Mucosa of stomach (tissue), 1 donor: ENCODE measurements at regions not wholly inside any gene's neighbourhood (a gene's known extent, or its start where the extent isn't known, plus 50 kb on each side); places are given as distances from the start of the nearest gene placed in this dataset.

Source experiments
- H3K27me3 ChIP-seq: one replicate; pipeline ENCODE4 v1.7.0; 2013; ENCODE audit warnings: mild to moderate bottlenecking, low read length; ENCODE audit not compliant: control insufficient read depth, insufficient read depth
- H3K36me3 ChIP-seq: one replicate; pipeline ENCODE4 v1.7.0; 2013; ENCODE audit warnings: low read length; ENCODE audit not compliant: control insufficient read depth, insufficient read depth
- H3K4me1 ChIP-seq: one replicate; pipeline ENCODE4 v1.7.0; 2013; ENCODE audit warnings: mild to moderate bottlenecking, low read length; ENCODE audit not compliant: control insufficient read depth, insufficient read depth
- H3K4me3 ChIP-seq: one replicate; pipeline ENCODE4 v1.7.0; 2013; ENCODE audit warnings: low read length
- H3K9ac ChIP-seq: one replicate; pipeline ENCODE4 v1.7.0; 2013; ENCODE audit warnings: mild to moderate bottlenecking, low read length, moderate library complexity
- H3K9me3 ChIP-seq: one replicate; pipeline ENCODE4 v1.7.0; 2013; ENCODE audit warnings: mild to moderate bottlenecking, low read length, moderate library complexity; ENCODE audit not compliant: control insufficient read depth
- donor health status: Pancreatic carcinoma.

- Histone ChIP-seq H3K36me3 (no peaks in the 10 kb centered on the region), H3K9me3 (no peaks in the 10 kb centered on the region), H3K27me3 (no peaks in the 10 kb centered on the region), H3K4me1 (no peaks in the 10 kb centered on the region), H3K9ac (no peak overlapping the region), H3K4me3 (no peak overlapping the region)
These were observed 426.2 kb downstream of the PCDH7 start for GRCh38 chr4:31146366-31146765.

- Histone ChIP-seq H3K9me3 (no peaks in the 10 kb centered on the region), H3K4me3 (no peak overlapping the region), H3K36me3 (no peaks in the 10 kb centered on the region), H3K4me1 (no peaks in the 10 kb centered on the region), H3K27me3 (no peaks in the 10 kb centered on the region), H3K9ac (no peak overlapping the region)
These were observed 428.8 kb downstream of the PCDH7 start for GRCh38 chr4:31148990-31149389.

- H3K9me3 ChIP-seq, result no peaks in the 10 kb centered on the region
- no peaks in the 10 kb centered on the region for H3K36me3 ChIP-seq
- no peak overlapping the region for H3K9ac ChIP-seq
- peaks cover 3% of the 10 kb centered on the region for H3K4me1 ChIP-seq
- no peaks in the 10 kb centered on the region for H3K27me3 ChIP-seq
- H3K4me3 ChIP-seq, result no peak overlapping the region
These were observed 436.1 kb downstream of the PCDH7 start for GRCh38 chr4:31156221-31156620.

GRCh38 chr4:31160146-31160545 is 440.0 kb downstream of the PCDH7 start:
- H3K4me3 ChIP-seq, result no peak overlapping the region
- H3K4me1 ChIP-seq, result no peaks in the 10 kb centered on the region
- H3K27me3 ChIP-seq, result no peaks in the 10 kb centered on the region
- no peak overlapping the region for H3K9ac ChIP-seq
- H3K36me3 ChIP-seq, result no peaks in the 10 kb centered on the region
- H3K9me3 ChIP-seq, result no peaks in the 10 kb centered on the region

GRCh38 chr4:31169846-31170245 is 449.7 kb downstream of the PCDH7 start:
- Histone ChIP-seq H3K27me3 (no peaks in the 10 kb centered on the region), H3K4me3 (no peak overlapping the region), H3K9ac (no peak overlapping the region)

GRCh38 chr4:31171362-31171761 is 451.2 kb downstream of the PCDH7 start:
- H3K27me3 ChIP-seq, result no peaks in the 10 kb centered on the region
- H3K9ac ChIP-seq, result no peak overlapping the region
- no peaks in the 10 kb centered on the region for H3K9me3 ChIP-seq
- H3K4me3 ChIP-seq, result no peak overlapping the region
- no peaks in the 10 kb centered on the region for H3K4me1 ChIP-seq
- H3K36me3 ChIP-seq, result no peaks in the 10 kb centered on the region

More at GRCh38 chr4:31169846-31170245, 449.7 kb downstream of the PCDH7 start:
- Histone ChIP-seq H3K4me1 (no peaks in the 10 kb centered on the region), H3K9me3 (no peaks in the 10 kb centered on the region), H3K36me3 (no peaks in the 10 kb centered on the region)

GRCh38 chr4:31175242-31175910 is 455.2 kb downstream of the PCDH7 start:
- H3K9ac ChIP-seq, result no peak overlapping the region
- no peak overlapping the region for H3K4me3 ChIP-seq
- no peaks in the 10 kb centered on the region for H3K4me1 ChIP-seq
- H3K36me3 ChIP-seq, result no peaks in the 10 kb centered on the region
- no peaks in the 10 kb centered on the region for H3K27me3 ChIP-seq
- no peaks in the 10 kb centered on the region for H3K9me3 ChIP-seq

- Histone ChIP-seq H3K4me1 (no peaks in the 10 kb centered on the region), H3K36me3 (no peaks in the 10 kb centered on the region), H3K9ac (no peak overlapping the region), H3K4me3 (no peak overlapping the region), H3K27me3 (no peaks in the 10 kb centered on the region), H3K9me3 (no peaks in the 10 kb centered on the region)
These were observed 463.1 kb downstream of the PCDH7 start for GRCh38 chr4:31183256-31183655.

- Histone ChIP-seq H3K27me3 (no peaks in the 10 kb centered on the region), H3K36me3 (no peaks in the 10 kb centered on the region), H3K9me3 (no peaks in the 10 kb centered on the region), H3K4me3 (no peak overlapping the region), H3K9ac (no peak overlapping the region), H3K4me1 (no peaks in the 10 kb centered on the region)
These were observed 464.9 kb downstream of the PCDH7 start for GRCh38 chr4:31185014-31185585.

GRCh38 chr4:31187979-31188378 is 467.8 kb downstream of the PCDH7 start:
- Histone ChIP-seq H3K9ac (no peak overlapping the region), H3K9me3 (no peaks in the 10 kb centered on the region), H3K4me3 (no peak overlapping the region), H3K27me3 (no peaks in the 10 kb centered on the region), H3K4me1 (peaks cover 13% of the 10 kb centered on the region), H3K36me3 (no peaks in the 10 kb centered on the region)

GRCh38 chr4:31189938-31190337 is 469.8 kb downstream of the PCDH7 start:
- Histone ChIP-seq H3K4me3 (no peak overlapping the region), H3K9ac (no peak overlapping the region), H3K27me3 (no peaks in the 10 kb centered on the region), H3K4me1 (peaks cover 31% of the 10 kb centered on the region), H3K36me3 (no peaks in the 10 kb centered on the region), H3K9me3 (no peaks in the 10 kb centered on the region)

GRCh38 chr4:31190671-31191070 is 470.5 kb downstream of the PCDH7 start:
- no peak overlapping the region for H3K9ac ChIP-seq
- no peaks in the 10 kb centered on the region for H3K27me3 ChIP-seq
- H3K36me3 ChIP-seq, result no peaks in the 10 kb centered on the region
- H3K4me1 ChIP-seq, result peaks cover 31% of the 10 kb centered on the region
- no peak overlapping the region for H3K4me3 ChIP-seq
- H3K9me3 ChIP-seq, result no peaks in the 10 kb centered on the region
